A673 (cell line): ENCODE measurements at regions not wholly inside any gene's neighbourhood (a gene's known extent, or its start where the extent isn't known, plus 50 kb on each side); places are given as distances from the start of the nearest gene placed in this dataset.

Experiments
- CTCF ChIP-seq: fragments of 300-800, 200-600 bp; sonication (generic); conservative IDR thresholded peaks from 2 replicates; pipeline ENCODE4 v1.5.1; 2017; ENCODE audit warnings: low read depth, mild to moderate bottlenecking, antibody characterized with exemption, low read length, moderate library complexity, mixed read lengths
- EZH2 ChIP-seq: fragments of 200-600 bp; sonication (generic); IDR thresholded peaks from 2 replicates; pipeline ENCODE4 v1.6.1; 2017; ENCODE audit warnings: borderline replicate concordance, low read depth, mild to moderate bottlenecking, mixed read lengths, antibody characterized with exemption, low read length; ENCODE audit not compliant: poor library complexity, severe bottlenecking

- no peak for TF ChIP-seq CTCF
- TF ChIP-seq EZH2: no peak
Measured at GRCh38 chr2:239538357-239539052, 137.7 kb upstream of the HDAC4 start.
